ENCODE measurements at regions not wholly inside any gene's neighbourhood (a gene's known extent, or its start where the extent isn't known, plus 50 kb on each side); places are given as distances from the start of the nearest gene placed in this dataset.

DNA sequence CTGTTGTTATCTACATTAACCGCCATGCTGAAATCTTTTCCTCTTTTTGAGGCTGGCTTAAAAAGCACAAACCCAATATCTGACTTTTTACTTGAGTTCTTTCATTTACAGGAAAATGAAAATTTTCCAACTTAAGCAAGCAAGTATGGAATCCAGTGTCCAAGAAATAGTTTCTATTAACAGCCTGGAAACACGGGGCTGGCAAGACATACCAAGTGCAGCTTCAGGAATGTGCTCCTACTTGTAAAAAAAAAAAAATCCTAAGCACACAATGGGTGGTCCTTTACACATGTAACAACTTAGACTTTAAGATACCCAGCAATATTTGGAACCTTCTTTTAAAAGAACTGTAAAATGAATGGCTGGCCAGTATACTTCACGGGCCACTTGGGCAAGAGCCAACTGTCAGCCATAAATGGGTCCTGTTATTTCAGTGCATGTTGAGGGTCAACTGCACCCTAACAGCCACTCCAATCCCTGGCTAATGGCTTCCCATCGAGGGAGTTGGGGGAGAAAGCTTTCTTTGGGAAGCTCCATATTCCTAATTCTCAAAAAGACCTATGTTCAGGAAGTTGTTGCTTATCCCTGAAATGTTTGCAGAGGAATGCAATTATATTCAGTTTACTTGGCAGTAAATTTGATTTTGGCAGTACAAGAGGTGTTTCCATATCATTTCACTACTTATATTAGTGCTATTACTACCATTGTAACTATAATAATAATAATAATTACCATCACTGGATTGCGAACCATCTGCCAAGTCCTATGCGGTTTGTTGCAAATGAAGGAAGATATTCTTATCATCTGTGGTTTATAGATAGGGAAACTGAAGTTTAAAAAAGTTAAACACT, 236.4 kb upstream of the TMEM72 start:
- DNase-seq (ENCODE audit: low read depth in 4 of 4, low spot score in 1 of 4) = no peak

DNA sequence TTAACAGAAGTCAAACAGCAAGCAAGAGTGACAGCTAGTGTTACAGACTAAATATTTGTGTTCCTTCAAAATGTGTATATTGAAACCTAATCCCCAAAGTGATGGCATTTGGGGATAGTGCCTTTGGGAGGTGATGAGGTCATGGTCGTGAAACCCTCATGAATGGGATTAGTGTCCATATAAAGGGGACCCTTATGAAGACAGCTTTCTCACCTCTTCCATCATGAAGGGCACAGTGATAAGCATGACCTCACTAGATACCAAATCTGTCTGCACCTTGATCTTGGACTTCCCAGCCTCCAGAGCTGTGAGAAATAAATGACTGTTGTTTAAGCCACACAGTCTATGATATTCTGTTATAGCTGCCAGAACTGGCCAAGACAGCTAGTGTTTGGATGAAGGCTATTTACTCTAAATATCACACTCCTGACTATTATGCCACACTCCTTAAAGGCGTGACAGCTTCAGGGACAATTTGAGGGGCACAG, 235.7 kb upstream of the TMEM72 start:
- DNase-seq (ENCODE audit: low read depth in 4 of 4, low spot score in 1 of 4) = no peak

DNA sequence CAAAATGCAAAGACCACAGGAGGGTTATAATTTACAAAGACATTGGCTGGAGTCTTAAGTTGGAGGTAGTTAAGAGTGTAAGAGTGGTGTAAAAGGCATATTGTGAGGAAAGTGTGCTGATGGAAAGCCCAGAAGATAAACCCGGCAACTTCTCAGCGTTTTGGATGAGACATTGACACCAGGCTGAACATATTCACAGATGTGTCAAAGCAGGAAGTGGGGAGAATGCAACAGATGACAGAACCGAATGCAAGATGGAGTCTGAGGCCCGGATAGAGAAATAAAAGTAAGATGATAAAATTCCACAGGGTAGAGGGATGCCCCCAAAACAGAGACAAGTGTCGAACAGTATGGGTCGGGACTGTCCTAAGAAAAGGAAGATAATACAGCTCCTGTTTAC, 230.4 kb upstream of the TMEM72 start:
- no peak for DNase-seq (ENCODE audit: low read depth in 4 of 4, low spot score in 1 of 4)

DNA sequence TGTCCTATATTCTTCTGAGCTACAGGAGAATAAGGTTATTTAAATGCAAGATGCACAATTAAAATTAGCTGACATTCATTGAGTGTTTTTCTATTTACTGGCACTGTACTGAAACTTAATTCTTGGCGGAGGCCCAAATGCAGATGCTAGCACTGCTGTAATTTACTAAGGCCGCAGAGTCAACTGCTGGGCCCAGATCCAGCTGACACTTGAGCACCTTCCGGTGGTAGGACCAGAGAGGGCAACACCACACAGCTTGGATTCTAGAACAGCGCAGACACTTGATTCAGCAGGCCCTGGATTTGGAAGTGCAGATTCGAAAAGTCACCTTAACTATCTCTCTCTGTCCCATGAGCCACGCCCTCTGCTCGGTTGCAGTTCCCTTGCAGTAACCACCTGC, 228.6 kb upstream of the TMEM72 start:
- DNase-seq (ENCODE audit: low read depth in 4 of 4, low spot score in 1 of 4) = no peak

DNA sequence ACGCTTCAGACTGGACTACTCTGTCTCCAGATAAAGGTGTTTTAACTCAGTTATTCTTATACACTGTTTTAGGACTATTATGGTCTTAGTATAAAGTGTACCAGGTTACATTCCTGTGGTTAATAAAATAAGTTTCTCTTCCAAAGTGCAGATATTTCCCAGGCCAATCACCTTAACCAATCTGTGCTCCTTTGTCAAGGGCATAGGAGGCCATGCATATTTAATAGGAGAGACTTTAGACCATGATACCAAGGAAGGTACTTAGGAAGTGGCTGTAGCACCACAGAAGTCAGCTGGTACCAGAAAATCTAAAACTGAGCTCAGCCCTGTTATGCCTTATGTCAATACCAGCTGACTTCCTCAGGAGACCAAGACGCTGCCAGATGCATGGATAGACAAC, 226.5 kb upstream of the TMEM72 start:
- no peak for DNase-seq (ENCODE audit: low read depth in 4 of 4, low spot score in 1 of 4)

DNA sequence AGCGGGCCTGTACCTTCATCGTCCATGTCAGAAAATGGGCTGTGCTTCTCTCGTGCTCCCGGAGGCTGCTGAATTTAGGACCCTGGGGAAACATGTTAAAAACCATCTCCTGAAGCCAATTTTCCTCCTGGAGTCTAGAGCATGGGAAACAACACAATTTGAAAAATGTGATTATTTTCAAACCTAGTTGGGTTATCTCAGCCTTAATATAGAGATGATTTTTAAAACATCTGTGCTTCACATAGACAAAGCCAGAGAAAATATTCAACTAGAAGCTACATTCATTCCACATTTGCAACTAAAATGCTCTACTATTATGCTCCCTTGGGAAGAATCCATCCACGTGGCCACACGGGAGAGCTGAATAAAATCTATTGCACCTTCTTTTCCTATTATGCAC, 225.9 kb upstream of the TMEM72 start:
- no peak for DNase-seq (ENCODE audit: low read depth in 4 of 4, low spot score in 1 of 4)

DNA sequence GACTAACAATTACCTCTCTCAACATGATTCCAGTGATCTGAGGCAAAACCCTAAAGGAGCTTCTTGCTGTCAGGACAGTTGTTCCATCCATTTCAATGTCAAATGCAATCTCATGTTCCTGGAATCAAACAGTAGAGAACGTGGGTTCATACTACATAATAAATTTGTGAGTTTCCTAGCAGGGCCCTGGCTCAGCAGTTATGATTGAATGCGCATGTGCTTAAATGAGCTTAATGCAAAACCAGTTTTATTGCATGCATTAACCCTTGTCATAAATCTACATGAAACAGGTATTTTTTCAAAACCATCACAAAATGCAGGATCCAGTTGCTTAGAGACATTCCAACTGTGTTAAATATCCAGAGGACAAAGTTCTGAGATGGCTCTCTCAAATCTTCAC, 225.4 kb upstream of the TMEM72 start:
- no peak for DNase-seq (ENCODE audit: low read depth in 4 of 4, low spot score in 1 of 4)

DNA sequence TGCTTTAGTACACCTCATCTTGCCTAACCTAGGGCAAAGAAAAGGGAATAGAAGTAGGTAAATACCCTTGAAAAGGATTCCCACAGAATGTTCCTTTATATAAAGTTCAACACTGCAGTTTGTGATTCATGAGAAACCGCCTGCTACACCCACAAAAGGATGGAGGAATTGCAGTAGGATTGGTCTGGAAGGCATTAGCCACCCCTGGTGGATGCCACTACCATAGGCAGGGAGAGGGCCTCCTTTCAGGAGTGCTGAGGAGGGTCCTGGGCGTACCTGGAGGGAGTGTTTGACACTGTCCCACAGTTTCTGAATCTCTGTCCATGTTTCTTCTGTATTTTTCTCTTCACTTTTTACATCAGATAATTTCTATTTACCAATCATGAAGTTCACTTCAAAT, 221.8 kb upstream of the TMEM72 start:
- no peak for DNase-seq (ENCODE audit: low read depth in 4 of 4, low spot score in 1 of 4)

DNA sequence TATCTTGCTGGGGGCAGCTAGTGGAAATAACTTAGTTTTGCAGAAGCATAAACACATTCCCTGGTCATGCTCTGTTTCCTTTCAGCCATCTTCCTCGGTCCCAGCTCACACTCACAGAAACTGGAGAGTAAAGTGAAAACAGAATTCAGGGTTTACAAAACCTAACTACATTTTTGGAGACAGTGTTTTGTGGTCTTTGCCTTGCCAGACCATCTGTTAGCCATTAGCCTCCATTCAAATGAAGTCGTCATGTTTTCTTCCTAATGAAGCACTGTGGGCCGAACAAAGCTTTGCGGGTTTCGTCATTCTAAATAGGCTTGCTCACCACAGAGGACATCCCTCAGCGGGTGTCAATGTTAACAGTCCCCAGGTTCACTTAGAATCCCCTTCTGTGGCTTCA, 214.6 kb upstream of the TMEM72 start:
- no peak for DNase-seq (ENCODE audit: low read depth in 4 of 4, low spot score in 1 of 4)

DNA sequence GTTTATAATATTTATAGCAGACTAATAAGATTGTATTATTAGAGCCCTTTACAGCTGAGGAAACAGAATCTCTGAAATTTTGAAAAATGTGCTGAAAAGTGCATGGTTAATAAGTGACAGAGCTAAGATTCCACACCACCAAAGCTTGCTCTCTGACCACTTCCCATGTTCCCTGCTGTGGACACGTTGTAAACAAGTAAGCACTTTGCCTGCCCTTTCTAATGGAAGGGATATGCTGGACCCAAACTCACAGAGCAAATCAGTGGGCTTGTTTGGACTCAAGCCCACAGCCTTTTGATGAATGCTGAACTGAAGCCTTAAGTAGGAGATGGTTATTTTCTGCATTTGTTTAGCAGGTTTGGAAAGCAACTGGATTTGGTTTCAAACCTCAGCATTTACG, 214.0 kb upstream of the TMEM72 start:
- no peak for DNase-seq (ENCODE audit: low read depth in 4 of 4, low spot score in 1 of 4)

DNA sequence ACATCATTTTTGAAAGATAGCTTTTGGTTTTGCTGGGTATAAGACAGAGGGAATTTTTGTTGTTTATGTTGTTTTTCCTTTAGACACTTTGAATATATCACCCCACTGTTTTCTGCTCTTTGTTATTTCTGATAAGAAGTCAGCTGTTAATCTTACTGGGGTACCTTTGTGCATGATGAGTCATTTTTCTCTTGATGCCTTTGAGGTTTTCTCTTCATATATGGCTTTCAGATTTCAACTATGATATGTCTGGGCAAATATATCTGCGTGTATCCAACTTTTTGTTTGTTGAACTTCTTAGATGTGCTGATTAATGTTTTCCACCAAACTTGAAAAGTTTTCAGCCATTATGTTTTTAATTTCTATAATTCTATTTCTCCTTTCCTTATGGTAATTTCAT, 208.6 kb upstream of the TMEM72 start:
- no peak for DNase-seq (ENCODE audit: low read depth in 4 of 4, low spot score in 1 of 4)

DNA sequence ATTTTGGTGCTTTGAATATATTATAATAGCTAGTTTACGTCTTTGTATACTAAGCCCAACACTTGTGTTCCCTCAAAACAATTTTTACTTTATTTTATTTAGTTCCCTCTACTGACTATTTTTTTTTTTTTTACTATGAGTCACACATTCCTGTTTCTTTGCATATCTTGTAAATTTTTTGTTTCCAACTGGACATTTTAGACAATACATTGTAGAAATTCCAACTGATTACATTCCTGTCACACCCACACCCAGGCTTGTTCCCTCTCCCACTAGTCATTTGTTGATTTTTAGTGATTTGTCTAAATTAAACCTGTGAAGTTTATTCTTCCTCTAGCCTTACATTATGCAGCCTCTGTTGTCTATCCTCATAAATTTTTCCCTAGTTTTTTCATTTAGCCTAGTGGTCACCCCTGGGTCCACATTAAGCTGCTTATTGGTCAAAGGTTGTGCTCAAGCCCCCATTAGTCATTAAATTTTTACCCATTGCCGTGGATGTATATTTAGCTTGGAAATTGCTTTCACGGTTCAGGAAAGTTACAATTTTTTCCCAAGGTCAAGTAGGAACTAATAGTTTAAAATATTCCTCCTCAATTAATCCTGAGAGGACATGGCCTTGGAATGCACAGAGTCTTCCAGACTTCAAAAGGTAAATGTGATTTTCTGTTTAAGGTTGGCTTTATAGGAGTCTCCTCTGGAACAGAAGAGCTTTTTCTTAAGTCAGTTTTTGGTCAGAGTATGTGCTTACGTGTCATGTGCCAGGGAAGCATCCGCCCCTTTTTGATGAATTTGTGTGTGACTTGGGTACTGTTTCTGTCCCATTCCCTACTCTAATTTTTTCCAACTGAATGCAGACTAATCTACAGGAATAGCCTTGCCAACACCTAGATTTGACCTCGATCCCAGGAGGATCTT, 207.6 kb upstream of the TMEM72 start:
- DNase-seq (ENCODE audit: low read depth in 4 of 4, low spot score in 1 of 4) = no peak

DNA sequence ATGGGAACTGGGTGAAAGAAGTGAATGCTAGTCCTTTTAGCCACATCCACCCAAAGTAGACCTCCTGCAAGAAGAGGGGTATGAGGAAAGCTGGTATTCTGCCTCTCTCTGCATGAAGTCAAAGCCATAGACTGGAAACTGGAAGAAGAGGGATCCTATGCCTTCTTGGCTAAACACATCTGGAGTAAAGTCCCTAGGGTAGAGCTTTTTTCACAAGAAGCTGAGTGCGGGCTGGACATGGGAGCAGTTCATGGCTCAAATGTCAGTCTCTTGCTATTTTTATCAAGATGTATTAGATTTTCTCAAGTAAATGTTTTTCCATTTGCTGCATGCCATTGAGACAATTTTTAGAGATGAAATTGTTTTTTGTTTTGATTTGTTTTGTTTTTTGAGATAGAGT, 206.5 kb upstream of the TMEM72 start:
- DNase-seq (ENCODE audit: low read depth in 4 of 4, low spot score in 1 of 4) = no peak

DNA sequence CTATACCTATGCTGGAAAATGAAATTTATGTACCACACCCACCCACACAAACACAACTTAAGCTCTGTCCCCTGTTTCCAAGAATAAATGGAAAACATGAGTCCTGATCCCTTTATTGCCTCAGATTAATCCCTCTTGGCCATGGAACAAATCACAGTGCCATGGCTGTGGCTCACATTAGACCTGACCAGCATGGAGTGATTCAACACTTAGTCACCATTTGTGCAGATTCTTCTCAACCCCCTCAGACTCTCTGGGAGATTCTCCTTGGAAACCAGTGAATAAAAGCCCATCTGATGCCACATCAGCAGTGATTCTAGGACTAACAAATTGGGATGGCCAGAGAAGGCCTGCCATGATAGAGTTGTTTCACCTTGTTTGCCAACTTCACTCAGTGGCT, 204.4 kb upstream of the TMEM72 start:
- no peak for DNase-seq (ENCODE audit: low read depth in 4 of 4, low spot score in 1 of 4)

DNA sequence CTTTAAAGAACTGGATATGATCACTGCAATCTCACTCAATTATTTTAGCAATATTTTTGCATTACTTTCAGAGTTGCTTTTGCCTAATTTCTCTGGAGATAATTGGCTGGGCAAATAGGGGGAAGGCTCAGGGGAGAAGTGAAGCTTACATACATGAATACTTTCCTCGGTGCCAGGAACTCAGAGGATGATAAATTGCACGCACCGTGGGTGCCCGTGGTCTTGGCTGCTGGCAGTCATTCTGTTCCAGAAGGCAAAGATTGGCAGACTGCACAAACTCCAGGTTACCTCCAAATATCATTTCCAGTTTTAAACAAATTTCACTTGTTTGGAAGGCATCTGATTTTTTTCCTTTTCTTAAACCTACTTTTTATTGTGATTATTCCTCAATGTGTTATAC, 197.8 kb upstream of the TMEM72 start:
- DNase-seq (ENCODE audit: low read depth in 4 of 4, low spot score in 1 of 4) = no peak

DNA sequence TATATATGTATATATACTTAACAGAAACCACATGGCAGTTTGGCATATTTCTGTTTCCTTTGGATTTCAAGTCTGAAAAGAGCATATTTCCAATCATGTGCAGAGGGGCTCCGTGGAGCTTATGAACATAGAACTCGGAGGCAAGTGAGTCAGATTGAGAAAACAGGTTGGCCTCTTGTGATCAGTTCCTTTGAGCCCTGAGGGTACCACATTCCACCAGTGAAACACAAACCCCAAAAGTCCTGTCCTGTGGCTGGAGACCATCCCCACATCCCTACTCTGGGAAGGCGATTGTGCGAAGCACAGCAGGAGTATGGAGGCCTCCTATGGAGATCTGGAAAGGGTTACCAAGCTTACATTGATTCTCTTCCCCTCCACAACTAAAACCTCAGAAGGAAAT, 196.7 kb upstream of the TMEM72 start:
- no peak for DNase-seq (ENCODE audit: low read depth in 4 of 4, low spot score in 1 of 4)

DNA sequence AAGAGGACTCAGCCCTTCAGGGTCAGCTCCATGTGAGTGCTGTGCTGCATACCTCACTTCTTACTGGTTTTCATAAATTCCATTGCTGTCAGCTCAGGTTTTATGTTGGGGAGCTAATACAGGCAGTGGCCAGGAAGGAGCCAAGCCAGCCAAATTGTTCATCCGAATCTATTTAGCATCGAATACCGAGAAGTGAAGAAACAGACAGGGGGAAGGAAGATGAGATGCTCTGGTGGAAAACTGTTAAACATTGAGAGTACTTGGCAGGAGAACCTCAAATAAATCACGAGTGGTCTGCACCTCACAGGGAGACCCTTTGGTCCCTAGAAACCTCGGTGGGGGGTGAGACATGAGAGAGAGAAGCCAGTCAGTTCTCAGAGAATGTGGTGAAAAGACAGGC, 196.0 kb upstream of the TMEM72 start:
- no peak for DNase-seq (ENCODE audit: low read depth in 4 of 4, low spot score in 1 of 4)

DNA sequence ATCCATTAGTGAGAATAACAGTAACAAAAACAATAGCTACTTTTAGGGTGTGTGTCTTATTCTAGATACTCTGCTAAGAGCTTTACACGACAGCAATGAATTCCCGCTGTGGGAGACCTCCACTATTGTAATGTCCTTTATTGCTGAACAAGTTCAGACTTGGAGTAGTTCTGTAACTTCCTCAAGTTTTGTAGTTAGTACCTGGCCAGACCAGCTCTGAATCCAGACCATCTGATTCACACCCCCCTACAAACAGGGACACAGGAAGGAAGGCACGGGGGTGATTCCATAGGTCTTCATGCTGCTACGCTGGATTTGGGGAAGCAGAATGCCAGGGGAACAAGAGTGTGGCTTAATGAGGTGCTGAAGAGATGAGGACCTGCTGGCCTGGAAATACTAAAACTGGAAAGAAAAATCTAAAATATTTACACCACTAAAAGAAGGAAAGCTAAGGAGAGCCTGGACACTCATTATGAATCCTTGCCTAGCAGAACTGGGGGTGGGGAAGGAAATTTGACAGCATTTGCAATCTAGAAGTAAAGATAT, 194.6 kb upstream of the TMEM72 start:
- no peak for DNase-seq (ENCODE audit: low read depth in 4 of 4, low spot score in 1 of 4)

DNA sequence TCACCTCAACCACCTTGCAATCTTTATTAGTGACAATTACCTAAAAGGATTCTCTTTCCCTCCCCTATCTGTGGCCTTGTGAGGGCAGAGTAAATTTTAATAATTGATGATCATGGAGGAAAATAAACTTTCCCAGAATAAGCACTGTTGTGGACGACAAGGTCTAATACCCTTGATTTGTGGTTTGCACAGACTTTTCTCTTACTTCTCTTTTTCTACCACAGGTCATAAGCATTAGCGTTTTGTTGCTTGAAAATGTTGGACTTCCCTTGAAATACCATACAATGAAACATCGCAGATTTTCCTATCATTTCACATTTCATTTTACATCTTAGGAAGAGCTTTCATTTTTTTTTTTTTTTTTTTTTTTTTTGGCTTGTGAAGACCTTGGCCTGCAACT, 188.1 kb upstream of the TMEM72 start:
- DNase-seq (ENCODE audit: low read depth in 4 of 4, low spot score in 1 of 4) = no peak

DNA sequence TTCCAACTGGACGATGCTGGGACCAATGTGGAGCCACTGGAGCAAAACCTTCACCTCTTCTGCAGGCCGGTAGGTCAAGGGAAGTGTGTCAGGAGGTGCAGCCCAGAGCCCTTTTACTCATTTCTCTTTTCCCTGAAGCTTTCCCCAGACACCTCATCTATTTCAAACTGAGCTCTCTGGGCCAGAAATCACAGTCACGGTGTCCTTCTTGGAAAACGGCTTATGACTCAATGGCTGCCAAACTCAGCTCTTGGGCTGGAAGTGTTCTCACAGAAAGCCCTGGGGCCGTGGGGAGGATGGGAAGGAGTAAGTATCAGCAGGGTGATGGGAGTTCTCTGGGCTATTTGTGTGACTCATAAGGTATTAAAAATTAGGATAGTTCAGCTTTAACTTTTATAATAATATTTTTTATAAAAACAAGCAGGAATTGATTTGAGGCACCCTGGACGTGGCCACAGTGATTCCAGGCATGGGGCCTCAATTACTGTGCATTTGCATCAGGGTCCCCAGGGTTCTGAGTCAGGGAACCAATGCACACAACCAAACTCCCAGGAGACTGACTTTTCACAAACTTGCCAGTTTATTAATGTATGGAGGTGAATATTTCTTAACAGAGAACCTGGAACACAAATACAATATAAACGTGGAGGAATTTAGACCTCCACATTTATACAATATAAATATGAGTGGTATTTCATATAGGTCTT, 187.4 kb upstream of the TMEM72 start:
- DNase-seq (ENCODE audit: low read depth in 4 of 4, low spot score in 1 of 4) = no peak

DNA sequence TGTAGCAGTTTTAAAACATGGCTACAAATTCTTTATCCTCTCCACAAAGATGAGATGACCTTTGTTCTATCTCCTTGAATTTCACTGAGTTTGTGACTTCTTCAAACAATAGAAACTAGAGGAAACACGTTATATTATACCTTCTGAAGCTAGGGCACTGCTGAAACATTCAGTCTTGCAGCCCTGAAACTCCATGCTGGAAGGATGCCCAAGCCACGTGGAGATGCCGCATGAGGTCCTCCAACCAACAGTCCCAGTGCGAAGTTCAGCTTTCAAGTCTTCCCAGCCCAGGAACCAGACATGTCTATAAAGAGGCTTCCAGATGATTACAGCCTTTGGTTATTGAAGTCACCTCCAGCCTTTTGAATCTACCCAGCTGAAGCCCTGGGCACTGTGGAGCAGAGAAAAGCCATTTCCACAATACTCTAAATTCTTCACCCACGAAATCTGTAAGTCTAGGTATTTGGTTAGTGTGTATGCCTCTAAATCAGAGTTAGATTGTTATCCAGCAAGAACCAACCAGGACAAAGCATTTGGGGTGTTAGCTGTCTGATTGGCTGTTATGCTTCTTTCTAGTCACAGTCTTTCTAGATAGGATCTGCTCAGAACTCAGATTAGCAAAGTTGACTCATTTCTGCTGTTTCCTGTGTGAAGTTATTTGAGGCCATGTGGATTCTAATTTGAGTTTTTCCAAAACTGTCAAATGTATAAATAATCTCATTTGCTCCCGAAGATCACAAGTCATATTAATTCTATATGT, 186.5 kb upstream of the TMEM72 start:
- no peak for DNase-seq (ENCODE audit: low read depth in 4 of 4, low spot score in 1 of 4)

Data from stimulated activated CD4-positive, alpha-beta T cell treated with anti-CD3 and anti-CD28 coated beads, Interleukin-1b, Interleukin-23, amount 100 ng/mL, for 24 hours (primary cell).